GM23338 (cell line): ENCODE measurements at regions not wholly inside any gene's neighbourhood (a gene's known extent, or its start where the extent isn't known, plus 50 kb on each side); places are given as distances from the start of the nearest gene placed in this dataset.

ENCODE experiments used
- ATAC-seq: fragments of 200-7000 bp; cut with Tn5 transposase; 3 replicates; pipeline ENCODE4 v1.9.1; 2020
- DNase-seq: peaks from one replicate; pipeline ENCODE4 v3.0.0-alpha.2; 2015; ENCODE audit warnings: low spot score
- H2AFZ ChIP-seq: fragments of 200-600 bp; sonication (generic); 2 replicates; pipeline ENCODE4 v1.8.0; 2016; ENCODE audit warnings: antibody characterized with exemption, mild to moderate bottlenecking, moderate library complexity
- H3F3A ChIP-seq: fragments of 200-600 bp; sonication (generic); replicated peaks from 2 replicates; pipeline ENCODE4 v1.8.0; 2017; ENCODE audit warnings: antibody characterized with exemption, mixed run types, low read depth
- H3K27ac ChIP-seq: fragments of 200-600 bp; sonication (generic); 2 replicates; pipeline ENCODE4 v1.6.1; 2016; ENCODE audit warnings: low read depth
- H3K27me3 ChIP-seq: fragments of 200-600 bp; sonication (generic); 2 replicates; pipeline ENCODE4 v1.8.0; 2016; ENCODE audit warnings: mild to moderate bottlenecking, mixed run types, moderate library complexity; ENCODE audit not compliant: insufficient read depth
- H3K36me3 ChIP-seq: fragments of 200-600 bp; sonication (generic); 2 replicates; pipeline ENCODE4 v1.8.0; 2016; ENCODE audit warnings: mild to moderate bottlenecking; ENCODE audit not compliant: insufficient read depth
- H3K4me1 ChIP-seq: fragments of 200-600 bp; sonication (generic); 2 replicates; pipeline ENCODE4 v1.8.0; 2016; ENCODE audit warnings: mild to moderate bottlenecking, moderate library complexity; ENCODE audit not compliant: insufficient read depth
- H3K4me2 ChIP-seq: fragments of 200-600 bp; sonication (generic); 2 replicates; pipeline ENCODE4 v1.7.1; 2017; ENCODE audit warnings: mixed run types
- H3K4me3 ChIP-seq: fragments of 200-600 bp; sonication (generic); 2 replicates; pipeline ENCODE4 v1.6.1; 2016; ENCODE audit warnings: mixed run types
- H3K79me2 ChIP-seq: fragments of 200-600 bp; sonication (generic); replicated peaks from 2 replicates; pipeline ENCODE4 v1.8.0; 2017; ENCODE audit warnings: mild to moderate bottlenecking; ENCODE audit not compliant: insufficient read depth
- H3K9me2 ChIP-seq: fragments of 200-600 bp; sonication (generic); 2 replicates; pipeline ENCODE4 v1.8.0; 2017; ENCODE audit not compliant: insufficient read depth
- H4K20me1 ChIP-seq: fragments of 200-600 bp; sonication (generic); replicated peaks from 2 replicates; pipeline ENCODE4 v1.8.0; 2017; ENCODE audit warnings: mild to moderate bottlenecking; ENCODE audit not compliant: insufficient read depth
- H3K27ac Mint-ChIP-seq: 2 replicates; pipeline ENCODE4 v1.8.0; 2020; ENCODE audit warnings: inconsistent platforms, mild to moderate bottlenecking, moderate library complexity, mixed read lengths
- H3K27me3 Mint-ChIP-seq: 3 replicates; pipeline ENCODE4 v1.8.0; 2022; ENCODE audit warnings: low read depth, mild to moderate bottlenecking, moderate library complexity, mixed read lengths, inconsistent platforms; ENCODE audit not compliant: insufficient read depth, poor library complexity
- H3K36me3 Mint-ChIP-seq: 3 replicates; pipeline ENCODE4 v1.8.0; 2021; ENCODE audit warnings: low read depth, mild to moderate bottlenecking, inconsistent platforms, moderate library complexity, mixed read lengths
- H3K4me1 Mint-ChIP-seq: 3 replicates; pipeline ENCODE4 v1.8.0; 2020; ENCODE audit warnings: mild to moderate bottlenecking, inconsistent platforms, mixed read lengths
- H3K4me3 Mint-ChIP-seq: 3 replicates; pipeline ENCODE4 v1.8.0; 2021; ENCODE audit warnings: moderate library complexity, mild to moderate bottlenecking, inconsistent platforms, mixed read lengths
- H3K9me3 Mint-ChIP-seq: 3 replicates; pipeline ENCODE4 v1.8.0; 2020; ENCODE audit warnings: moderate library complexity, mild to moderate bottlenecking, inconsistent platforms, mixed read lengths
- CREB1 ChIP-seq: fragments of 250-450 bp; sonication (Bioruptor Pico); IDR thresholded peaks from 2 replicates; pipeline ENCODE4 v1.5.0; 2020; ENCODE audit warnings: low read depth, mild to moderate bottlenecking, moderate library complexity
- EZH2 ChIP-seq: fragments of 200-600 bp; sonication (generic); IDR thresholded peaks from one replicate; pipeline ENCODE4 v1.8.0; 2017; ENCODE audit warnings: antibody characterized with exemption, mild to moderate bottlenecking, low read depth; ENCODE audit not compliant: unreplicated experiment
- EZH2phosphoT487 ChIP-seq: fragments of 200-600 bp; sonication (generic); IDR thresholded peaks from one replicate; pipeline ENCODE4 v1.8.1; 2018; ENCODE audit warnings: antibody characterized with exemption; ENCODE audit not compliant: unreplicated experiment
- JUNB ChIP-seq: IDR thresholded peaks from one replicate; pipeline ENCODE4 v1.6.1; 2016; ENCODE audit warnings: antibody characterized with exemption; ENCODE audit not compliant: unreplicated experiment
- NANOG ChIP-seq: IDR thresholded peaks from 2 replicates; pipeline ENCODE4 v1.6.1; 2016; ENCODE audit warnings: antibody characterized with exemption, borderline replicate concordance
- STAT1 ChIP-seq: IDR thresholded peaks from one replicate; pipeline ENCODE4 v1.6.1; 2016; ENCODE audit warnings: antibody characterized with exemption; ENCODE audit not compliant: unreplicated experiment
- ZNF331 ChIP-seq: fragments of 250-450 bp; sonication (Bioruptor Pico); IDR thresholded peaks from 2 replicates; pipeline ENCODE4 v1.5.0; 2020; ENCODE audit warnings: low read depth, mild to moderate bottlenecking, moderate library complexity
- TF ChIP-seq, protein P1 (sequence below), 2 experiments: fragments of 200-600 bp in 1 of 2; sonication (generic) in 1 of 2; conservative IDR thresholded peaks; 2 replicates each; pipeline versions ENCODE4 v1.5.1 to v1.6.1; 2016 to 2017; ENCODE audit warnings: antibody characterized with exemption in 2 of 2, low read depth in 2 of 2, mild to moderate bottlenecking in 2 of 2, moderate library complexity in 1 of 2
- TF ChIP-seq, protein P2 (sequence below): IDR thresholded peaks from 2 replicates; pipeline ENCODE4 v1.6.1; 2016; ENCODE audit warnings: antibody characterized with exemption
- TF ChIP-seq, protein P3 (sequence below): IDR thresholded peaks from one replicate; pipeline ENCODE4 v1.6.1; 2018; ENCODE audit warnings: antibody characterized with exemption; ENCODE audit not compliant: unreplicated experiment

DNA sequence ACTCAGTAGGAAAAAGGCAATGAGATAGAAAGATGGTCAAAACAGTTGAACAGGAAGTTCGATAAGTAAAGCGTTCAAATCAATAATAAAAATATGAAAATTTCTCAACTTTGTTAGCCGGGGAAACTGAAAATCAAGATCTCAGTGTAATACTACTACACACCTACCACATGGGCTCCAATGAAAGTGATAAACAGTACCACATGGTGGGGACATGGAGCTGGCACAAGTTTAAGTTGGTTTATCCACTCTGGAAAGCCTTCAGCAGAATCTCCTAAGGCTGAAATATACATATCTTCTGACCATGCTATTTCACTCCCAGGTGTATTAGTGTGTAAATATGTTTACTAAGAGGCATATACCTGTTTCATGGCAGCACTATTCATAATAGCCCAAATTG lies 126.8 kb downstream of the NXNL2 start:
- no peak overlapping the region for H3K4me2 ChIP-seq
- no peak overlapping the region for H2AFZ ChIP-seq
- H3K4me1 Mint-ChIP-seq, result no peaks in the 10 kb centered on the region
- H3K27me3 Mint-ChIP-seq, result no peaks in the 10 kb centered on the region
- ATAC-seq (no peak), DNase-seq (no peak)
- H4K20me1 ChIP-seq, result no peaks in the 10 kb centered on the region
- no peaks in the 10 kb centered on the region; the same call in 1 of the 2 replicates for H3K9me2 ChIP-seq
- H3K27ac ChIP-seq, result no peak overlapping the region
- H3K4me3 Mint-ChIP-seq, result no peak overlapping the region
- TF ChIP-seq, protein P1, sequence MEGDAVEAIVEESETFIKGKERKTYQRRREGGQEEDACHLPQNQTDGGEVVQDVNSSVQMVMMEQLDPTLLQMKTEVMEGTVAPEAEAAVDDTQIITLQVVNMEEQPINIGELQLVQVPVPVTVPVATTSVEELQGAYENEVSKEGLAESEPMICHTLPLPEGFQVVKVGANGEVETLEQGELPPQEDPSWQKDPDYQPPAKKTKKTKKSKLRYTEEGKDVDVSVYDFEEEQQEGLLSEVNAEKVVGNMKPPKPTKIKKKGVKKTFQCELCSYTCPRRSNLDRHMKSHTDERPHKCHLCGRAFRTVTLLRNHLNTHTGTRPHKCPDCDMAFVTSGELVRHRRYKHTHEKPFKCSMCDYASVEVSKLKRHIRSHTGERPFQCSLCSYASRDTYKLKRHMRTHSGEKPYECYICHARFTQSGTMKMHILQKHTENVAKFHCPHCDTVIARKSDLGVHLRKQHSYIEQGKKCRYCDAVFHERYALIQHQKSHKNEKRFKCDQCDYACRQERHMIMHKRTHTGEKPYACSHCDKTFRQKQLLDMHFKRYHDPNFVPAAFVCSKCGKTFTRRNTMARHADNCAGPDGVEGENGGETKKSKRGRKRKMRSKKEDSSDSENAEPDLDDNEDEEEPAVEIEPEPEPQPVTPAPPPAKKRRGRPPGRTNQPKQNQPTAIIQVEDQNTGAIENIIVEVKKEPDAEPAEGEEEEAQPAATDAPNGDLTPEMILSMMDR (conservative IDR thresholded peaks at IDR 0.05; ENCODE audit: low read depth in 2 of 2), result peak in 1 of 2 experiments; percentile 34; a peak in 1 of 4 replicates
- TF ChIP-seq EZH2, result no peak
- no peak for TF ChIP-seq STAT1
- no peak overlapping the region for H3K27ac Mint-ChIP-seq
- H3K36me3 ChIP-seq, result no peaks in the 10 kb centered on the region
- H3K36me3 Mint-ChIP-seq, result no peaks in the 10 kb centered on the region
- no peaks in the 10 kb centered on the region for H3K79me2 ChIP-seq
- no peak overlapping the region for H3K4me3 ChIP-seq
- no peaks in the 10 kb centered on the region for H3F3A ChIP-seq
- no peaks in the 10 kb centered on the region for H3K9me3 Mint-ChIP-seq
- H3K4me1 ChIP-seq, result no peaks in the 10 kb centered on the region
- H3K27me3 ChIP-seq, result no peaks in the 10 kb centered on the region

DNA sequence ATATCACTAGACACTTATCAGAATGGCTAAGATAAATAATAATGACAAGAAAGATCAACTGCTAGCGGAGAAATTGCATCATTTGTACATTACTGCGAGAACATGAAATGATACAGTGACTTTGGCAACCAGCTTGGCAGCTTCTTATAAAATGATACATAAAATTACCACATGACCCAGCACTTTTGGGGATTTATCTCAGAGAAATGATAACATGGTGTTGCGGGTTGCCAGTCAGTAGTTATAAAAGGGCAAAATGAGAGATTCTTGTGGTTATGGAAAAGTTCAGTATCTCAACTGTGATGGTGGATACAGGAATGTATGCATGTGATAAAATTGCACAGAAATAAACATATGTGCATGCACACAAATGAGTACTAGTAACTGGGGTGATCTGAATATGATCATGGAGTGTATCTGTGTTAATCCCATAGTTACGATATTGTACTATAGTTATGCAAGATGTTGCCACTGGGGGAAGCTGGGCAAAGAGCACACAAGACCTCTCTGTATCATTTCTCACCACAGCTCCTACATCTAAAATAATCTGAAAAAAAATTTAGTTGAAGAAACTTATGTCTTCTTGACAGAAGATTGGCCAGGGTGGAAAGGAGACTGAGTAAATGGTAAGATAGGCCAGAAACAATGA lies 128.9 kb downstream of the NXNL2 start:
- ATAC-seq (no peak), DNase-seq (no peak)
- Mint-ChIP-seq H3K36me3 (no peaks in the 10 kb centered on the region), H3K4me3 (no peak overlapping the region), H3K9me3 (no peaks in the 10 kb centered on the region), H3K4me1 (no peaks in the 10 kb centered on the region), H3K27me3 (peaks cover 2% of the 10 kb centered on the region), H3K27ac (no peak overlapping the region)
- H2AFZ ChIP-seq, result no peak overlapping the region
- no peak overlapping the region for H3K4me3 ChIP-seq
- H3K4me2 ChIP-seq, result no peak overlapping the region
- H3K4me1 ChIP-seq, result no peaks in the 10 kb centered on the region
- no peaks in the 10 kb centered on the region for H3K36me3 ChIP-seq
- no peaks in the 10 kb centered on the region; the same call in 1 of the 2 replicates for H3K9me2 ChIP-seq
- no peaks in the 10 kb centered on the region for H3F3A ChIP-seq
- no peaks in the 10 kb centered on the region for H4K20me1 ChIP-seq
- H3K27ac ChIP-seq, result no peak overlapping the region
- no peaks in the 10 kb centered on the region for H3K27me3 ChIP-seq
- H3K79me2 ChIP-seq, result no peaks in the 10 kb centered on the region
- no peak for TF ChIP-seq EZH2
- TF ChIP-seq, protein P2, sequence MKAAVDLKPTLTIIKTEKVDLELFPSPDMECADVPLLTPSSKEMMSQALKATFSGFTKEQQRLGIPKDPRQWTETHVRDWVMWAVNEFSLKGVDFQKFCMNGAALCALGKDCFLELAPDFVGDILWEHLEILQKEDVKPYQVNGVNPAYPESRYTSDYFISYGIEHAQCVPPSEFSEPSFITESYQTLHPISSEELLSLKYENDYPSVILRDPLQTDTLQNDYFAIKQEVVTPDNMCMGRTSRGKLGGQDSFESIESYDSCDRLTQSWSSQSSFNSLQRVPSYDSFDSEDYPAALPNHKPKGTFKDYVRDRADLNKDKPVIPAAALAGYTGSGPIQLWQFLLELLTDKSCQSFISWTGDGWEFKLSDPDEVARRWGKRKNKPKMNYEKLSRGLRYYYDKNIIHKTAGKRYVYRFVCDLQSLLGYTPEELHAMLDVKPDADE, result no peak
- TF ChIP-seq EZH2phosphoT487, result no peak
- no peak for TF ChIP-seq CREB1
- TF ChIP-seq, protein P3, sequence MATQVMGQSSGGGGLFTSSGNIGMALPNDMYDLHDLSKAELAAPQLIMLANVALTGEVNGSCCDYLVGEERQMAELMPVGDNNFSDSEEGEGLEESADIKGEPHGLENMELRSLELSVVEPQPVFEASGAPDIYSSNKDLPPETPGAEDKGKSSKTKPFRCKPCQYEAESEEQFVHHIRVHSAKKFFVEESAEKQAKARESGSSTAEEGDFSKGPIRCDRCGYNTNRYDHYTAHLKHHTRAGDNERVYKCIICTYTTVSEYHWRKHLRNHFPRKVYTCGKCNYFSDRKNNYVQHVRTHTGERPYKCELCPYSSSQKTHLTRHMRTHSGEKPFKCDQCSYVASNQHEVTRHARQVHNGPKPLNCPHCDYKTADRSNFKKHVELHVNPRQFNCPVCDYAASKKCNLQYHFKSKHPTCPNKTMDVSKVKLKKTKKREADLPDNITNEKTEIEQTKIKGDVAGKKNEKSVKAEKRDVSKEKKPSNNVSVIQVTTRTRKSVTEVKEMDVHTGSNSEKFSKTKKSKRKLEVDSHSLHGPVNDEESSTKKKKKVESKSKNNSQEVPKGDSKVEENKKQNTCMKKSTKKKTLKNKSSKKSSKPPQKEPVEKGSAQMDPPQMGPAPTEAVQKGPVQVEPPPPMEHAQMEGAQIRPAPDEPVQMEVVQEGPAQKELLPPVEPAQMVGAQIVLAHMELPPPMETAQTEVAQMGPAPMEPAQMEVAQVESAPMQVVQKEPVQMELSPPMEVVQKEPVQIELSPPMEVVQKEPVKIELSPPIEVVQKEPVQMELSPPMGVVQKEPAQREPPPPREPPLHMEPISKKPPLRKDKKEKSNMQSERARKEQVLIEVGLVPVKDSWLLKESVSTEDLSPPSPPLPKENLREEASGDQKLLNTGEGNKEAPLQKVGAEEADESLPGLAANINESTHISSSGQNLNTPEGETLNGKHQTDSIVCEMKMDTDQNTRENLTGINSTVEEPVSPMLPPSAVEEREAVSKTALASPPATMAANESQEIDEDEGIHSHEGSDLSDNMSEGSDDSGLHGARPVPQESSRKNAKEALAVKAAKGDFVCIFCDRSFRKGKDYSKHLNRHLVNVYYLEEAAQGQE, result no peak
- TF ChIP-seq, protein P1 (conservative IDR thresholded peaks at IDR 0.05; ENCODE audit: low read depth in 2 of 2), result no peak
- no peak for TF ChIP-seq ZNF331 (CRISPR knock-in tag)
- TF ChIP-seq NANOG, result no peak
- TF ChIP-seq JUNB, result no peak
